Uterus (tissue), 2 donors: ENCODE measurements at regions not wholly inside any gene's neighbourhood (a gene's known extent, or its start where the extent isn't known, plus 50 kb on each side); places are given as distances from the start of the nearest gene placed in this dataset.

Experiments
- CTCF ChIP-seq, 4 experiments: fragments of 200-600 bp in 2 of 4; fragments of 450-650 bp in 2 of 4; sonication (generic) in 2 of 4; IDR thresholded peaks; one replicate each; pipeline ENCODE4 v1.5.1; 2016 to 2019; ENCODE audit warnings: antibody characterized with exemption in 4 of 4, mild to moderate bottlenecking in 2 of 4, moderate library complexity in 1 of 4
- POLR2A ChIP-seq, 2 donors: fragments of 450-650 bp; IDR thresholded peaks; one replicate each; pipeline ENCODE4 v1.6.1; 2016; ENCODE audit warnings: antibody characterized with exemption in 2 of 2, mild to moderate bottlenecking in 1 of 2, moderate library complexity in 1 of 2

GRCh38 chr1:184181044-184181443, 129.5 kb downstream of the TSEN15 start:
- TF ChIP-seq CTCF (IDR thresholded peaks at IDR 0.05): no peak
- TF ChIP-seq POLR2A (IDR thresholded peaks at IDR 0.05): no peak
